Breast epithelium (tissue), 3 donors: ENCODE measurements at regions not wholly inside any gene's neighbourhood (a gene's known extent, or its start where the extent isn't known, plus 50 kb on each side); places are given as distances from the start of the nearest gene placed in this dataset.

ENCODE experiments used
- CTCF ChIP-seq, 3 donors: fragments of 450-650 bp; IDR thresholded peaks; one replicate each; pipeline ENCODE4 v1.5.1; 2016 to 2017; ENCODE audit warnings: antibody characterized with exemption in 3 of 3, mild to moderate bottlenecking in 3 of 3, moderate library complexity in 3 of 3
- POLR2A ChIP-seq: fragments of 450-650 bp; IDR thresholded peaks from one replicate; pipeline ENCODE4 v1.6.1; 2016; ENCODE audit warnings: antibody characterized with exemption, mild to moderate bottlenecking, moderate library complexity
- POLR2AphosphoS5 ChIP-seq, 3 donors: sonication (generic); formaldehyde crosslinking; IDR thresholded peaks; one replicate each; pipeline ENCODE4 v1.6.1; 2017; ENCODE audit warnings: antibody characterized with exemption in 3 of 3

GRCh38 chr21:35398346-35398982 is 349.4 kb upstream of the RUNX1 start:
- TF ChIP-seq CTCF (IDR thresholded peaks at IDR 0.05) (no peak), POLR2A (no peak), POLR2AphosphoS5 (IDR thresholded peaks at IDR 0.05) (no peak)
